NCI-H1694 treated with DMSO at 0.1 percent for 48 hours (cell line): ENCODE measurements at regions not wholly inside any gene's neighbourhood (a gene's known extent, or its start where the extent isn't known, plus 50 kb on each side); places are given as distances from the start of the nearest gene placed in this dataset.

Source experiments
- DNase-seq: peaks from one replicate; lab custom pipeline; 2025; lab: John Stamatoyannopoulos, UW

DNA sequence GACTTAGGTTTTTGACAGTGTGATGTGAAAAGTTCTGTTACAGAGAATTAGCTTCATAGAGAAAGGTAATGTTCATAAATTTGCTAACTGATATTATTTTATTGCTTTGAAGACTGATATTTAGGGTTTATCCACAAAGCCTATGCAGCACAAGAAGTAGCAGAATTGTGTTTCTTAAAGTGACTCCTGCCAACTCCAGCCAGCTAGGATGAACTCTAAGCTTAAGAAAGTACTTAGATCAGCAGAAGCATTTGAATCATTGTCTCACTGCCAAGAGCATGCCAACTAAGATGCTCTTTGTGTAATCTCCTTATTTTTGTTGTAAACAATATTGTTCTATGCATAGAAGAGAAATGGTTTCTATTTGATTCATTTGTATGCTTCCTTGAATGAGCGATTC is 589.4 kb upstream of the ADGRL4 start:
- no peak for DNase-seq

DNA sequence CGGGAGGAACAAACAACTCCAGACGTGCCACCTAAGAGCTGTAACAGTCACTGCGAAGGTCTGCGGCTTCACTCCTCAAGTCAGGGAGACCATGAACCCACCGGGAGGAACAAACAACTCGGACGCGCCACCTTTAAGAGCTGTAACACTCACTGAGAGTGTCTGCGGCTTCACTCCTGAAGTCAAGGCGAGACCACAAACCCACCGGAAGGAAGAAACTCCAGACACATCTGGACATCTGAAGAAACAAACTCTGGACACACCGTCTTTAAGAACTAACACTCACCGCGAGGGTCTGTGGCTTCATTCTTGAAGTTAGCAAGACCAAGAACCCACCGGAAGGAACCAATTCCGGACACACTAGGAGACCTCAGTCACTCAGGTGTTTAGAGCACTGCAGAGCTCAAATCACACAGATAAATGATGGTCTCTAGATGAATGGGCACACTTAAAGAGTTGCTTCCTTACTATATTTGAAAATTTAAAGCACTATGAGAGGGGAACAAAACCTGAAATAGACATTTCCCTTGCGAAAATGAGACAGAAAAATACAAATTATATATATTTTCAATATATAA is 587.7 kb upstream of the ADGRL4 start:
- no peak for DNase-seq

DNA sequence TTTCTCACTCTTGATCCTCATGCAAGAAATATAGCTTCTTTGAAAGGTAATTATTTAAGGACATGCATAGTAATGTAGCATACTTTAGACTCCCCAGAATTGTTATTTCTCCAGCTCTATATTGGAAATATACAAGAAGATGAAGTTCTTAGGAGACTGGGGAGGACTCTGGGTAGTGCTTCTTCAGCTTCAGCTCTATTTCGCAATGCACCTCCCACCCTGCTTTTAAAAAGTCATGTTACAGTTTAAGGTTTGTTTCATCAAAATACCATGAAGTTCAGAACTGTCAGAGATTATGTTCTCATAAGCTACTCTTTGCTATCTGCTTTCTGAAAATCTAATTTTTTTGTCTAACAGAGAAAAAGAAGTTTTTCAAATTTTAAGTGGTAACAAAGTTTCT is 586.2 kb upstream of the ADGRL4 start:
- DNase-seq, result no peak

DNA sequence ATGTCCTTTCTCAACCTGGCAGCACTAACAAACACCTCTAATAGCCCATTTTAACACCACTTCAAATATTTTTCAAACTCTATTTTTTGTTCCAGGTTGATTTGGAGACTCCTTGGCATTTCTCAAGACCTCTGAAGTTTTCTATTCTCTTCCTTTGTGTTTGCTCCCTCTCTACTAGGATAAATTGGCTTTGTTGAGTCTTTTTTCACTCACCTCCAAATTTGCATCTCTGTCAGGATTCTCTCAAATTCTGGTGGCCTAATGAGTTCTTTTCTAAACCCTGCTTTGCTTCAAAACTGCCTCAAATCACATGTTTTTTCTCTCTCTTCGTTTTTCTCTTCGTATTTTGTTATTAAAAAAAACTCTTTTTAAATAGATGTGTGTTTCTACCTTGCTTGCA is 582.2 kb upstream of the ADGRL4 start:
- no peak for DNase-seq

DNA sequence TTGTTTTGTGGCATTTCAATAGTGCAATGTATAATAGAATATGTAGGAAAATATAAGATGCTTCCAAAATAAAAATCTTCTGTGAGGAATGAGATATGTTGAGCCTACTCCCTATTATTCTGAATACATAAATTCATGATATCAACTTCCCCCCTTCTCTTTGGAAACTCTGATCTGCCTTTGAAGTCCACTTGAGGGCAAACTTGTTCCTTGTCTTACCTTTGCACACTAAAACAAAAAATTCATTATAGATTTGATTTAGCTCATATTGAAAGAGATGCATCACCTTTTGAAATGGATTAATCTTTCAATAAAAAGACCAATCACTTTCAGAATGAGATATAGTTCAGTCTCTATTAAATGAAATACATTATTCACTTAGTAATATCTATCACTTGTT is 580.7 kb upstream of the ADGRL4 start:
- no peak for DNase-seq

DNA sequence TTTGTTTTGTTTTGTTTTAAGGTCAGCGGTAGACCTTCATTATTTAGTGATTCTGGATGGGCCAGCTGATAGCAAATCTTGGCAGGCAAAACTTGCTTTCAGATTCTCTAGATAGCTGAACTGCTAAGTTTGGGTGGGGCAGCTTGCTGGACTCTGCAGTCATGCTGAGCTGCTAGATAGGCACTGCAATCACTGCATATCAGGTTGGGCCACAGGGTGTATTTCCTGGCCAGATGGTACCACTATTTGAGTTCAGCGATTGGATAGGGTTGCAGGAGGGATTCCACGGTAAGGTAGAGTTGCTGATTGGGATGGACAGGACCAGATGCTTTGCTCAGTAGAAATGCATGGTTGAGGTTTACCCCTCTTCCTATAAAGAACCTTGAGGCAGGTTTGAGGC is 579.3 kb upstream of the ADGRL4 start:
- no peak for DNase-seq

DNA sequence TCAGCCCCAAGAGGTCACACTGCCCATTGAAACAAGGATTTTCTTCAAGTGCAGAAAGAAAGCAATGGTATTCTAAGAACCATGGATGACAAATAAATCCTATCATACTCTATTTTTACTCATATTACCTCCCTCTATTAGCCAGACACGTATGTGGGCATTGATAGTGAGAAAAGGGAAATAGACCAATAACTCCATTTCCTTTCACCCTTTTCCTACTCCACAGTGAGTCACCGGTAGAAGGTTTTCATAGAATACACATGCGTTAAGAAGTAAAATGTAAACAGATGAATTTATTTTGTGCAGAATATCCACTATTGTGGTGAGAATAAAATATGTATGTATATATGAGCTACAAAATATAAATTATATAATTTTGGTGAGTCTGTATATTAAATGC is 568.9 kb upstream of the ADGRL4 start:
- DNase-seq, result no peak

DNA sequence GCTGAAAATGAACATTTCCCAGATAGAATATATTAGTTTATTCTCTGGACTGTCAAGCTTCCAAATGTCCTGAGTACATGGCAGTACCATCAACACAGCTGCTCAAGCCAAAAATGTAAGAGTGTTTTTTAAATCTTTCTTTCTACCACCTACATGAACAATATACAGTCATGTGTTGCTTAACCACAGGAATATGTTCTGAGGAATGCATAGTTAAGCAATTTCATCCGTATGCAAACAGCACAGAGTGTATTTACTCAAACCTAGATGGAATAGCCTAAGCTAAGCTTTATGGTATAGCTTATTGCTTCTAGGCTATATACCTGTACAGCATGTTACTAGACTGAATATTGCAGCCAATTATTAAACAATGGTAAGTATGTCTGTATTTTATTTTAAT is 561.9 kb upstream of the ADGRL4 start:
- no peak for DNase-seq

DNA sequence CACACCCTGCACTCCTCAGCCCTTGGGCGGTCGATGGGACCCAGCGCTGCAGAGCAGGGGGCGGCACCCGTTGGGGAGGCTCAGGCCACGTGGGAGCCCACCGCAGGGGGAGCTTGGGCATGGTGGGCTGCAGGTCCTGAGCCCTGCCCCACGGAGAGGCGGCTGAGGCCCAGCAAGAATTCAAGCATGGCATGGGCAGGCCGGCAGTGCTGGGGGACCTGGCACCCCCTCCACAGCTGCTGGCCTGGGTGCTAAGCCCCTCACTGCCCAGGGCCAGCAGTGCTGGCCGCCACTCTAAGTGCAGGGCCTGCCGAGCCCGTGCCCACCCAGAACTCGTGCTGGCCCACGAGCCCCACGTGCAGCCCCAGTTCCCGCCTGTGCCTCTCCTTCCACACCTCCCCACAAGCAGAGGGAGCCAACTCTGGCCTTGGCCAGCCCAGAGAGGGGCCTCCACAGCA is 555.0 kb upstream of the ADGRL4 start:
- no peak for DNase-seq

DNA sequence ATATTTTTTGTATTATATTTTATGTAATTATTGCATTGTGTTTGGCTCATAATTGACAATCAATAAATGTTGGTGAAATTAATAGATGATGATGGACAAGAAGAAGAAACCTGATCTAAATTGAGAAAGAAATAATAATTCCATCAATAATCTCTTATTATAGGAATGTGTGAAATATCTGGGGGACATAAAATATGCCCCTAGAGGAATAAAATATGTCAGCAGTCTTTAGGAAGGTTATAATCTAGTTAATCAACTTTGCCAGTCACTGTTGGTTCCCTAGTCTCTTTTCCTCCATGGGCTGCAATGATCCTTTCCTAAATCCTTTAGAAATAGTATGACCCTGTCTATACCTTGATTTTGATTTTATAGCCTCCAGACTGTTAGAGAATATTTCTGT is 549.7 kb upstream of the ADGRL4 start:
- no peak for DNase-seq

DNA sequence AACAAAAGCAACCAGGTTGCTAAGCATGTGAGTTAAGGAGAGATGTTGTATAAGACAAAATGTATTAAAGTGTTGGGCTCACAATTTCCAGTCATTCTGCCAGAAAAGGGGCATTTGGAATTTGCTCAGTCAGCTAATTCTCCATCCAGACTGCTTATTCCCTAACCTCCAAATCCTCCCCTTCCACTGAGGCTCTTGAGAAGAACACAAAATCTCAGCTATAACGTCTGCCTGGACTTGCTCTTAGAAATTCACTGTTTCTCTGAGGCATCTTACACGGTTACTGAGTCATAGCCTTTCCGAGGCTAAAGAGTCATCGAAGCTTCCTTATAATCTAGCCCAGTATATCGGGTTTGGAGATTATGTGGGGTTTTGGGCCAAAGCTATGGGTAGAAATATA is 548.2 kb upstream of the ADGRL4 start:
- no peak for DNase-seq

DNA sequence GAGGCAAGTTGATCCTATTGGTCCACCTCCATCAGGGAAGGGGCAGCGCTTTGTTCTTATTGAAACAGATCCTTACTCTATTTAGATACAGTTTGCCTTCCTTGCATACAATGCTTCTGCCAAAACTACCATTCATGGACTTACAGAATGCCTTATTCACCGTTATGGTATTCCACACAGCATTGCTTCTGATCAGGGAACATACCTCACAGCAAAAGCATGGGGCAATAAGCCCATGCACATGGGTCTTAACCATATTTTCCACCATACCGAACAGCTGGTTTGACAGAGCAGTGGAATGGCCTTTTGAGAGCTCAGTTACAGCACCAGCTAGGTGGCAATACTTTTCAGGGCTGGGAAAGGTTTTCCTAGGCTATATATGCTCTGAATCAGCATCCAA is 544.8 kb upstream of the ADGRL4 start:
- no peak for DNase-seq

DNA sequence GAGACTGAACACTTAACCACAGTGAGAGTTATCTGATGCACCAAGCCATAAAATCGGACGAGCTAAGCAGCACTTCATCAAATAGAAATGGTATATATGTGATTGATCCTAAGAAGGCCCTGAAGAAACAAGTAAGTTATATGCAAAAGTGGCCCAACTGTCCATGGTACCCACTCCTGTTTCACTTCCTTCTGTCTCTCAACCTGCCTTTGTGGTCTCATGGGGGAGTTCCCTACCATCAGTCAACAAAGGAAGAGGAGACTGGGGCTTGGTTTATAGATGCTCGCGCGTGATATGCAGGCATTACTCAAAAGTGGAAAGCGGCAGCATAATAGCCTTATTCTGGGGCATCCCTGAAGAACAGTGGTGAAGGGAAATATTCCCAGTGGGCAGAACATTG is 543.9 kb upstream of the ADGRL4 start:
- no peak for DNase-seq

DNA sequence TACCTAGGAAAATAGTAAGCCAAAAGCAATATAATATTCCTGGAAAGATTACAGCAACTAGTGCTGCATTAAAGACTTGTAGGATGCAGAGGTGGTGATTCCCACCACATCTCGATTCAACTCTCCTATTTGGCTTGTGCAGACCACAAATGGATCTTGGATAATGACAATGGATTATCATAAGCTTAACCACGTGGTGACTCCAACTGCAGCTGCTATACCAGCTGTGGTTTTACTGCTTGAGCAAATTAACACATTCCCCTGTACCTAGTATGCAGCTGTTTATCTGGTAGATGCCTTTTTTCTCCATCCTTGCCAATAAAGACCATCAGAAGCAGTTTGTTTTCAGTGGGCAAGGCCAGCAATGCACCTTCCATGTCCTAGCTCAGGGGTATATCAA is 542.7 kb upstream of the ADGRL4 start:
- DNase-seq, result no peak

DNA sequence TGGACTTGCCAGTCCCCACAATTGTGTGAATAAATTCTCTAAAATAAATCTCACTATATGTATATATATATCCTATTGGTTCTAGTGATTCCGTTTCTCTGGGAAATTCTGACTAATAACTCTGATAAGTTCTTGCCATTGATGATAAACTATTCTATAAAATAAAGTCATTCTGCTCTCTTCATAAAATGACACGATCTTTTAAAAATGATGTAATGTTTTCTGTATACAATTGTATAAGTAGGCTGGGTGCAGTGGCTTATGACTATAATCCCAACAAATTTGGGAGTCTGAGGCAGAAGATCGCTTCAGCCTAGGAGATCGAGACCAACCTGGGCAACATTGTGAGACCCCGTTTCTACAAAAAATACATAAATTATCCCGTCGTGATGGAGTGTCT is 541.0 kb upstream of the ADGRL4 start:
- DNase-seq, result no peak

DNA sequence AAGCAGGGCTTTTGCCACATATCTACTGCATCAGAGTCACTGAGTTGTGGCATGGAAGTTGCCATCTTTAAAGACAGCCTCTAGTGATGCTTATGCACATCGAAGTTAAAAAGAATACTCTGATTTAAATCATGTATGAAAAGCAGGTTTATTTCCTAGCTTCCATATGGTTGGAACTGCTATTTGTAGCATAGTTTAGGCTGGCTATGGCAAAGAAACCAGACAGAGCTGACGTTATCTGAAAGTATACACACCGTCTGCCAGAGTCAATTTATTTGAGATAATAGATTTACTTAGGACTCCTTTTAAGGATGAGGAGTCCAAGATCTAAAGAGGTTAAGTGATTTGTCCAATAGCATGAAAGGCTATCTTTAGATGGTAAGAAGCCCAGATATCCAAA is 536.9 kb upstream of the ADGRL4 start:
- DNase-seq, result no peak

DNA sequence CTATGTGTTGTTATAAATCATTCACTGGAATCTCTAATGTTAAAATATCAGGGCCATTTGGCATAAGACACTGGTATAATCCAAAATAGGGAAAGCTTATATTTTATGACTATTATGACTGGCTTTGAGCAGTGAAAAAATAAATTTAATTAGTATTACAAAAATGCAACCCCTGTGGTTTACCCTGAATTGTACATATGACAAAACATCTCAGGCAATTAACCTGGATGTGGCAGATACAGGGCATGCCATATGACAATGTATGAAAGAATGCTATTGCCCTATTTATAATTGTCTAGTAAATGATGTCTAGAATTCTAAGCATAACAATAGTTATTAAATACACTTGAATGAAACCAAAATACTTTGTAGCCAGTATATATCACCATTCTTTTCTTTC is 532.5 kb upstream of the ADGRL4 start:
- DNase-seq, result no peak

DNA sequence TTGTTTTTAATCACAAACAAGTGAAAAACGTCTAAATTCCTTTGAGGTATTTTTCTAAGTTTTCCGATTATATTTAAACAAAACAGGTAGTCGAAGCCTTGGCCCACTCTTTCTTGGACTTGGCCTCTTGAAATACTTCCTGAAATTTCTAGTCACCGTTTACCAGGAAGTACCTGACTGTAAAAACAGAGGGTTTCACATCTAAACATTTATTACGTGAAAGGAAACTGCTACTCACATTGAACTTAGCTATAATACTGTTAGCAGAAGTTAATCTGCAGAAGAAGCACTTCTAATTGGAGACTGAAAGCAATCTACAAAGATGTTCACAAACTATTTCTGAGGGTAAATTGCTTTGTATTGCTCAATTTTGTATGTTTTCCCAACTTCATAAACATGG is 526.0 kb upstream of the ADGRL4 start:
- no peak for DNase-seq

DNA sequence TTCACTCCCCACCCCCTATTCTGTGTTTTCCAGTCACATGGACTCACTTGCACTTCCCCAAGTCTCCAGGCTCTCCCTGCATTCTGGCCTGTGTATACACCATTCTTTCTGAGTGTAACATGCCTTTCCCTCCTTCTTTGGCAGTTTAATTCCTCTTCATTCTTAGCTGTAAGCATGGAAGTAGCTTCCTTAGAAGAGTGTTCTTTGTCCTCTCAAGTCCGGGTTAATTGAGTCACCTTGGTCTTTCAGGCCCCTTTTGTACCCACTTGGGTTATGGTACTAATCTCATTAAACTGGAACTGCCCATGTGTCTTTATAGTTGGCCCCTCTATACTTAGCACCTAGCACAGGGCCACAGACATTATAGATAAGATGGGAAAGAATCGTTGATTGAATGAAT is 525.3 kb upstream of the ADGRL4 start:
- DNase-seq, result no peak

DNA sequence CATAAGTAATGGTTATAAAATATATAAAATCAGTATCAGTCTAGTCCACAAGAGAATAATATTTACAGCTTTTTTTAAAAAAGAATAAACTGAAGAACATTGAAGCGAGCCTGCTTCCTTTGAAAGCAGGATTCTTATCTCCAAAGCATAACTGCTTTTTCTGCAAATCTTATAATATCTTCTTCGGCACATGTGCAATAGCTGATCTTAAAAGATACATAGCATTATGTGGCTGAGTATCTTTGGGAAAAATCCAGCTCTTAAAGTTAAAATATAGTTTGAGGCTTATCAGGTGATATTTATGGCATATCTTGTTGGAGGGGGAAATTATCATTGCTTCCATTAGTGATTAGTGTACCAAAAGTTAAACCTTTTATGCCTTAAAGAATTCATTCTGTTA is 523.9 kb upstream of the ADGRL4 start:
- DNase-seq, result no peak

DNA sequence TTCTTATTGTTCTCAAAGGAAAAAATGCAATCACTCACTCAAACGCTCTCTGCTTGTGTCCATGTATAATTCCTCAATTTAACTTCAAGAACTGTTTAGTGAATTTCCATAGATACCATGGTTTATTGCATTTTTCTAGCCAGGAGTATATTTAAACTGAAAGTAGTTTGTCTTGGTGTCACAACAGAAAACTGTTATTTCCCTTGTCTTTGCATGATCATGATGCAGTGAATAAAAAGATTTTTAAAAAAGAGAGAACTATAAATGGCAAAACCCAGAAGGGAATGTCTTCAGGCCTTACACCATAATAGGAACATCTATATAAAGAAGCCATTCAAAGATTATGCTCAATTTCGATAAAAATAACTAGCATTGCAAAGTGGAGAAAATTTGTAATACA is 523.5 kb upstream of the ADGRL4 start:
- DNase-seq, result no peak

DNA sequence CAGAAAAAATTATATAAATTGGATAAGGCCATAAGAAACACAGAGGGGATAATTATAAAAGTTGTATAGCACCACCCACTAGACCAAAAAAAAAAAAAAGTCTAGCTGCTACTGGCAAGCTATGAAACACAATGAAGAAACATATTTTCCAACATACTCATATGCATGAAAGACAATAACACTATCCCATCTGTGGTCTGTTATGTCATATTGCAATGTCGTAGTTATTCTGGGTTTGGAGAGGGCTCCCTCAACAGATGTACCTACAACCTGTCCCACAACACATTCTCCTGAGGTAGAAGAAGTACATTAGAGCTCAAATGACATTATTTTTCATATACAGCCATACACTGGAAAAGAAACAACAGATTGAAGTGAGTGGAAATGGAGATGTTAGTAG is 517.6 kb upstream of the ADGRL4 start:
- no peak for DNase-seq

DNA sequence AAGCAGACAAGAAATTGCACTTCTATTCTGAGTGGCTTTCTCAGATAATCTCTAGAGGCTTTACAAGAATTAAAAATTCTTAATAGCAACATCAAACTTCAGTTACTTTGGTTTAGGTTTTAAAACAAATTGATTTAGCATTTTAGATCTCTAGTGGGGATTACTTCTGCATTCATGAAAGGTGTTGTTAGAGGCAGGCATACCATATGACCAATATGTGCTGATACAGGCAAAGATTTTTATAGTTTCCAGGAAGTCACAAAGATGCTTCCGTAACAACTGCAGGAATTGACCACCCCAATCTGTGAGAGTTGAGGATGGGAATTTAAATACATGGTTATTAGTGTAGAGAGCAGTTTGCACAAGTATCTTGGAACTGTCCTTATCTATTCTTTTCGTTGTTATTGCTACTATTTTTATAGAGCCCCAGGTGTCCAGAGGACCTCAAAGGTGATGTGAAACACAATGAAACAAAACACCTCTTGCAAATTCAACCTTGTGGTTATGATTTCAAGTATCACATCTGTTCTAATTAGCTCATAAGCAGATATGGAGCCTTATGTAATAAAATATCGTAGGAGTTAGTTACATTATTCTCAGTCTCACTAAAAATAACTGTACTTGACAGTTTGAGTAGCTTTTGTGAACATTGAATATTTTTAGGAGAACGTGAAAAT is 512.7 kb upstream of the ADGRL4 start:
- no peak for DNase-seq

DNA sequence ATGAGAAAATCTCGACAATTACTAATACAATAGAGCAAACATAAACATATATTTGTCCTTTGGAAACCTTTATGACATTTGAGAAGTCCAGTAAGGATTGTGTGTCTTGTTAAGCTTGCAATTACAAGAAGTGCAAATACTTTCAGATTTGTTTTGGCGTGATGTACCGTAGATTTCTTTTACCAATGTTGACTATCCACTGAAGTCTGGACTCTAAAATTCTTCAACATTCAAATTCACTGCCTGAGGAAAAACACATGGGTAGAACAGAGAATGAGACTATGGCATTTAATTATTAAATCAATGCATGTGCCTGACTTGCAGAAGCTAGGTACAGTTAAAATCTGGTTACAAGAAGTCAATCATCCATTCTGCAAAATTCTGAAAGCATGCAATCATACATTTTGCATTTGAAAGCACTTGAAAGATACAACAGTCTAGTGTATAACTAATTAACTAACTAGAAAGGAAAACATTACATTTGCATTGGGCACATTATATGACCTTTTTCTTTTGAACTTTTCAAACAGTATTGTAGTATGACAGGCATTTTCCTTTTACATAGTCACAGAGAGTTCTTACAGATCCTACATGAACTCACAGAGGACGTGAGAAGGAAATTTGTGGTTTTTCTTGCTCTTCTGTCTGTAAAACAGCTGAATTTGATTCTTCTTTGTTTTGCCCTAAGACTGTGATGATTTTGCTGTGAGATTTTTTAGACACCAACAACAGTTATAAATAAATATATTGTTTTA is 511.1 kb upstream of the ADGRL4 start:
- no peak for DNase-seq
